ENCODE measurements at regions not wholly inside any gene's neighbourhood (a gene's known extent, or its start where the extent isn't known, plus 50 kb on each side); places are given as distances from the start of the nearest gene placed in this dataset.

- no peak for ATAC-seq
- no peak for TF ChIP-seq ZFP3 (CRISPR knock-in tag; IDR thresholded peaks at IDR 0.05)
- TF ChIP-seq PPARA (CRISPR knock-in tag; IDR thresholded peaks at IDR 0.05; ENCODE audit: borderline replicate concordance) = no peak
Measured at GRCh38 chr6:137949686-137950390, 82.8 kb downstream of the TNFAIP3 start.

DNA sequence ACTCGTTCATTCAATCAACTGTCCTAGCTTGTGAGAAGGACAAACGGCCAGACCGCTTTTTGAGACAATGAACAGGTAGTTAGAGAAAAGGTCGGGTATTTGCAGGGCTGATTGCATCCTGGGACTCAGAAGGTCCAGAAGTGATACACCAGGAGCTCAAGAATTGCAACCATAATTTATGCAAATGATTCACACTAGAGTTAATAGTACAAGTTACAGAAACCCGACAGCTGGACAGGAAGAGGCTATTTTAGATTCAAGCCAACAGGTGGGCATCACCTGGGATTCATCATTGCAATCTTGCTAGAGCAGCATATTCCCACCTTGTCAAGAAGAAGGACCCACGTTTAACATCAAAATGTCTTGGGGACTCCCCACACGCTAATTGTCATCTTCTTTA is 83.5 kb downstream of the TNFAIP3 start:
- no peak for ATAC-seq
- no peak for TF ChIP-seq POU6F1 (CRISPR knock-in tag; IDR thresholded peaks at IDR 0.05; ENCODE audit: borderline replicate concordance, low read depth)
- TF ChIP-seq ZNF8 (CRISPR knock-in tag; IDR thresholded peaks at IDR 0.05) = no peak
- TF ChIP-seq, protein P1, sequence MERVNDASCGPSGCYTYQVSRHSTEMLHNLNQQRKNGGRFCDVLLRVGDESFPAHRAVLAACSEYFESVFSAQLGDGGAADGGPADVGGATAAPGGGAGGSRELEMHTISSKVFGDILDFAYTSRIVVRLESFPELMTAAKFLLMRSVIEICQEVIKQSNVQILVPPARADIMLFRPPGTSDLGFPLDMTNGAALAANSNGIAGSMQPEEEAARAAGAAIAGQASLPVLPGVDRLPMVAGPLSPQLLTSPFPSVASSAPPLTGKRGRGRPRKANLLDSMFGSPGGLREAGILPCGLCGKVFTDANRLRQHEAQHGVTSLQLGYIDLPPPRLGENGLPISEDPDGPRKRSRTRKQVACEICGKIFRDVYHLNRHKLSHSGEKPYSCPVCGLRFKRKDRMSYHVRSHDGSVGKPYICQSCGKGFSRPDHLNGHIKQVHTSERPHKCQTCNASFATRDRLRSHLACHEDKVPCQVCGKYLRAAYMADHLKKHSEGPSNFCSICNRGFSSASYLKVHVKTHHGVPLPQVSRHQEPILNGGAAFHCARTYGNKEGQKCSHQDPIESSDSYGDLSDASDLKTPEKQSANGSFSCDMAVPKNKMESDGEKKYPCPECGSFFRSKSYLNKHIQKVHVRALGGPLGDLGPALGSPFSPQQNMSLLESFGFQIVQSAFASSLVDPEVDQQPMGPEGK (CRISPR knock-in tag; IDR thresholded peaks at IDR 0.05; ENCODE audit: borderline replicate concordance) = no peak

DNA sequence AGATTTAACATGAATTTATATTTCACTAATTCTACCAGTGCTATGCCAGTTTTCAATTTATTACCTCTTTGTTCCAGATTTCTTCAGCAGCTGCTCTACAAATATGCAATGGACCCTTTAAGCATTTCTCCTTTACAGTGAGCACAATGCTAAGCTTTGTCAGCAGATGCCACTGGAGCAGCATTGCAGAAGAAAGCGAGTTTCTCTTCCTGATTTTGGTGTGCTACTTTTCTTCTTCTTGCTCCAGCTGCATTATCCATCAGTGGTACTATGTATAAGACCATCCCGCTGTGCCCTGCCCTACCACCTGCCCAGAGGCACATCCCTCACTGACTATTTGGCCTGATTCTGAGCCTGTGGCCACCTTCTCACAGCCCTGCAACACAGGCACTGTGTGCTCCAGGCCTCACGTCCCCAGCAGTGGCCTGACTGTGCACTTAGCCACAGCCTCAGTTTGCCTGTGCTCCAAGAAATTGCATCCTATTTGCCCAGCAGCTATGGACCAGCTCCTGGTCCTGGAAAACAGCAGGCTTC is 84.1 kb downstream of the TNFAIP3 start:
- no peak for ATAC-seq

DNA sequence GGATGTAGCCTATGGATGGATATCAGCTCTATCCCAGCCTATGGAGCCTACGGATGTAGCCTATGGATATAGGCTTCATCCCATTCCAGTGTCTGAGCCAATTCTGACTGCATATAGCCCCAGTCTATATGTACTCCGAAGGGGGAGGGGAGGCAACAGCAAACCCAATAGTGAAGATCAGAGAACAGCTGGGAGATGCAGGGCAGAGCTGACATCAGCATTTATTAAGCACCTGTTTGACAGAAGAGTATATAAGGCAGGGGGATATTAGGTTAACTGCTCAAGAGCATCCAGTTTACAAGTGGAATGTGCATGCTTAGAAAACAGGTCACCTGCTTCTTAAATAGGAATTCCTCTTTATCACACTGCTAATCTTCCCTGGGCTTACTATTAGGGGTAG is 85.2 kb downstream of the TNFAIP3 start:
- no peak for TF ChIP-seq OSR1 (CRISPR knock-in tag; IDR thresholded peaks at IDR 0.05)
- TF ChIP-seq TSHZ2 (CRISPR knock-in tag; IDR thresholded peaks at IDR 0.05) = no peak
- no peak for TF ChIP-seq SNAI2 (CRISPR knock-in tag; IDR thresholded peaks at IDR 0.05)
- no peak for ATAC-seq

More for the DNA sequence above, 84.1 kb downstream of the TNFAIP3 start:
- no peak for TF ChIP-seq POU6F1 (CRISPR knock-in tag; IDR thresholded peaks at IDR 0.05; ENCODE audit: borderline replicate concordance, low read depth)

- no peak for TF ChIP-seq ARNTL (CRISPR knock-in tag; IDR thresholded peaks at IDR 0.05; ENCODE audit: borderline replicate concordance, low read depth)
- TF ChIP-seq, protein P1 (CRISPR knock-in tag; IDR thresholded peaks at IDR 0.05; ENCODE audit: borderline replicate concordance) = no peak
- TF ChIP-seq ZNF70 (CRISPR knock-in tag; IDR thresholded peaks at IDR 0.05) = no peak
- no peak for TF ChIP-seq GLIS3 (CRISPR knock-in tag; IDR thresholded peaks at IDR 0.05)
- TF ChIP-seq, protein P2, sequence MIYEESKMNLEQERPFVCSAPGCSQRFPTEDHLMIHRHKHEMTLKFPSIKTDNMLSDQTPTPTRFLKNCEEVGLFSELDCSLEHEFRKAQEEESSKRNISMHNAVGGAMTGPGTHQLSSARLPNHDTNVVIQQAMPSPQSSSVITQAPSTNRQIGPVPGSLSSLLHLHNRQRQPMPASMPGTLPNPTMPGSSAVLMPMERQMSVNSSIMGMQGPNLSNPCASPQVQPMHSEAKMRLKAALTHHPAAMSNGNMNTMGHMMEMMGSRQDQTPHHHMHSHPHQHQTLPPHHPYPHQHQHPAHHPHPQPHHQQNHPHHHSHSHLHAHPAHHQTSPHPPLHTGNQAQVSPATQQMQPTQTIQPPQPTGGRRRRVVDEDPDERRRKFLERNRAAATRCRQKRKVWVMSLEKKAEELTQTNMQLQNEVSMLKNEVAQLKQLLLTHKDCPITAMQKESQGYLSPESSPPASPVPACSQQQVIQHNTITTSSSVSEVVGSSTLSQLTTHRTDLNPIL (CRISPR knock-in tag; IDR thresholded peaks at IDR 0.05; ENCODE audit: low read depth) = no peak
- no peak for TF ChIP-seq SNAI2 (CRISPR knock-in tag; IDR thresholded peaks at IDR 0.05)
- no peak for TF ChIP-seq ISL1 (CRISPR knock-in tag; IDR thresholded peaks at IDR 0.05)
- TF ChIP-seq CSRNP3 (CRISPR knock-in tag; IDR thresholded peaks at IDR 0.05) = no peak
- TF ChIP-seq ZNF8 (CRISPR knock-in tag; IDR thresholded peaks at IDR 0.05) = no peak
- TF ChIP-seq ESRRG (CRISPR knock-in tag; IDR thresholded peaks at IDR 0.05) = no peak
- no peak for TF ChIP-seq ZFP30 (CRISPR knock-in tag; IDR thresholded peaks at IDR 0.05)
- no peak for TF ChIP-seq ZC3H10 (CRISPR knock-in tag; IDR thresholded peaks at IDR 0.05)
- ATAC-seq = no peak
Measured at GRCh38 chr6:137953761-137954160, 86.7 kb downstream of the TNFAIP3 start.
